GM19468 (cell line): ENCODE measurements at regions not wholly inside any gene's neighbourhood (a gene's known extent, or its start where the extent isn't known, plus 50 kb on each side); places are given as distances from the start of the nearest gene placed in this dataset.

Experiments
- ATAC-seq: cut with Tn5 transposase; IDR thresholded peaks from one replicate; pipeline ENCODE4 v1.9.1; 2021; ENCODE audit warnings: mild to moderate bottlenecking, moderate library complexity, moderate number of reproducible peaks; ENCODE audit not compliant: unreplicated experiment; ENCODE audit errors: extremely low read depth

- no peak for ATAC-seq
Measured at GRCh38 chr12:84619053-84619571, 293.5 kb downstream of the SLC6A15 start.

- ATAC-seq: no peak
Measured at GRCh38 chr12:84607170-84607819, 305.3 kb downstream of the SLC6A15 start.

GRCh38 chr12:84605983-84606382 is 306.6 kb downstream of the SLC6A15 start:
- no peak for ATAC-seq

- no peak for ATAC-seq
Measured at GRCh38 chr12:84604551-84604950, 308.0 kb downstream of the SLC6A15 start.

GRCh38 chr12:84603484-84604248 is 308.9 kb downstream of the SLC6A15 start:
- no peak for ATAC-seq

GRCh38 chr12:84601483-84601882 is 311.1 kb downstream of the SLC6A15 start:
- ATAC-seq: no peak

- ATAC-seq: no peak
Measured at GRCh38 chr12:84599539-84599938, 313.1 kb downstream of the SLC6A15 start.

GRCh38 chr12:84596266-84596665 is 316.3 kb downstream of the SLC6A15 start:
- no peak for ATAC-seq

- ATAC-seq: no peak
Measured at GRCh38 chr12:84594157-84594556, 318.4 kb downstream of the SLC6A15 start.

GRCh38 chr12:84585776-84586395 is 326.7 kb downstream of the SLC6A15 start:
- ATAC-seq: no peak

- no peak for ATAC-seq
Measured at GRCh38 chr12:84572196-84572595, 340.4 kb downstream of the SLC6A15 start.

- no peak for ATAC-seq
Measured at GRCh38 chr12:84562331-84562730, 350.3 kb downstream of the SLC6A15 start.

- ATAC-seq: no peak
Measured at GRCh38 chr12:84561351-84561750, 351.2 kb downstream of the SLC6A15 start.

- no peak for ATAC-seq
Measured at GRCh38 chr12:84554199-84554723, 358.3 kb downstream of the SLC6A15 start.

- ATAC-seq: no peak
Measured at GRCh38 chr12:84553331-84554117, 359.1 kb downstream of the SLC6A15 start.

GRCh38 chr12:84551373-84551772 is 361.2 kb downstream of the SLC6A15 start:
- ATAC-seq: no peak

- no peak for ATAC-seq
Measured at GRCh38 chr12:84550518-84550917, 362.1 kb downstream of the SLC6A15 start.

- ATAC-seq: no peak
Measured at GRCh38 chr12:84542289-84542688, 370.3 kb downstream of the SLC6A15 start.

GRCh38 chr12:84537666-84538065 is 374.9 kb downstream of the SLC6A15 start:
- ATAC-seq: no peak

GRCh38 chr12:84512751-84513150 is 399.8 kb downstream of the SLC6A15 start:
- ATAC-seq: no peak
